ENCODE measurements at regions not wholly inside any gene's neighbourhood (a gene's known extent, or its start where the extent isn't known, plus 50 kb on each side); places are given as distances from the start of the nearest gene placed in this dataset.

GRCh38 chr16:51888016-51888415 lies 658.9 kb downstream of the TOX3 start:
- intact Hi-C loops (cut with DNase I) = no loop called here
- DNase-seq (ENCODE audit: low spot score) = no peak

- DNase-seq (ENCODE audit: low spot score) = no peak
- intact Hi-C loops (cut with DNase I) = no loop called here
Observed at GRCh38 chr16:51886456-51886855, 660.5 kb downstream of the TOX3 start.

DNA sequence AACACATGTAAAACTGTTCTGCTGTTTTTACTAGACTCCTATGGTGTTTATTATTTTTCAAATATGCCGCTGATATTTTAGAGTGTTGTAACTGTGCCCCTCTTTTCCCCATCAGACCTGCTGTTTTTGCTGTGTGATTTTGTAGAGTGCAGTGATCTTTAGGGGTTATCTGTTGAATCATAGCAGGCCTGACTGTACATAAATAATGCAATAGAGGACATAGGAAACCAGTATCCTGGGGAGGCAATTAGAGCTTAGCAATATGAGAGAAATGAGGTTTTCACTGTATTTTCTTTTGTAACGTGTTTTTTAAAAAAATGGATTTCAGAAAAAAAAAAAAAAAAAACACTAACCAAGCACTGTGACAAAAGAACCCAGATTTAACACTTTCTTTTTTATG lies 662.2 kb downstream of the TOX3 start:
- no peak for DNase-seq (ENCODE audit: low spot score)
- intact Hi-C loops (cut with DNase I) = no loop called here

DNA sequence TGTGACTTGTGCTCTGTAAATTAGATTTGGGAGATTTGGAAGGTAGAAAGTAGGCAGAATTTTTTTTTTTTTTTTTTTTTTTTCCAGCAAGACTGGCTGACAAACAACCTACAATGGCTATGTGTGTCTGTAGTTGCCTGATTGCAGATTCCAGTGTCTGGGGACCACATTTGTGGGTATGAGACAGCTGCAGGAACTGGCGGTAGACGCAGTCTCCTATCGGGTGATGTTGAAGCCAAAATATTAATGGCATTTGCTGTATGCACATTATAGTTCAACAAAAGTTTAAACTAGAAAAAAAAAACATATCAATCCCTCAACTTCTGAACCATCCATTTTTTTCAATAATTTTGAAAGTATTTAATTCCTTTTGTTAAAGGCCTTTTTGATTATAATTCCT lies 665.2 kb downstream of the TOX3 start:
- intact Hi-C loops (cut with DNase I) = no loop called here
- DNase-seq (ENCODE audit: low spot score) = no peak

DNA sequence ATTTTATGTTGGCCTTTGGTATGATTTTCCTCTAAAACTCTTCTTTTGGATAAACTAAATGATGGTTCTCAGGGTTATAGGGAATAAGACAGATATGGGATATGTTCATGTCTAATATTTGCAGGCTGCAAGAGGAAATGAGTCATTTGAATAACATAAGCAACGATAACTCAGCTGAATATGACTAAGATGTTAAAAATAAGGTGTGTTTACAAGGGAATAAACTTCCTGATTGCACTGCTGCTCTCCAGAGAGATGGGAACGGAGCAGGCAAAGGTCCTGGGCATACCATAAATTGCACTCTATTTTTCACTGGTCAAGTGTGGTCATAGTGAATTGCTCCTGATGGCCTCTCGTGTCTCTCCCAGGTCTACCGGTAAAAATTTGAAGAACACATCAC lies 666.2 kb downstream of the TOX3 start:
- intact Hi-C loops (cut with DNase I) = no loop called here
- DNase-seq (ENCODE audit: low spot score) = no peak

- DNase-seq (ENCODE audit: low spot score) = no peak
- intact Hi-C loops (cut with DNase I) = no loop called here
Observed at GRCh38 chr16:51877686-51878085, 669.3 kb downstream of the TOX3 start.

- no peak for DNase-seq (ENCODE audit: low spot score)
- intact Hi-C loops (cut with DNase I) = no loop called here
Observed at GRCh38 chr16:51876934-51877333, 670.0 kb downstream of the TOX3 start.

GRCh38 chr16:51876601-51876875 lies 670.4 kb downstream of the TOX3 start:
- DNase-seq (ENCODE audit: low spot score) = no peak
- intact Hi-C loops (cut with DNase I) = no loop called here

- intact Hi-C loops (cut with DNase I) = no loop called here
- no peak for DNase-seq (ENCODE audit: low spot score)
Observed at GRCh38 chr16:51875834-51876600, 670.9 kb downstream of the TOX3 start.

- DNase-seq (ENCODE audit: low spot score) = no peak
- intact Hi-C loops (cut with DNase I) = no loop called here
Observed at GRCh38 chr16:51872524-51872923, 674.4 kb downstream of the TOX3 start.

DNA sequence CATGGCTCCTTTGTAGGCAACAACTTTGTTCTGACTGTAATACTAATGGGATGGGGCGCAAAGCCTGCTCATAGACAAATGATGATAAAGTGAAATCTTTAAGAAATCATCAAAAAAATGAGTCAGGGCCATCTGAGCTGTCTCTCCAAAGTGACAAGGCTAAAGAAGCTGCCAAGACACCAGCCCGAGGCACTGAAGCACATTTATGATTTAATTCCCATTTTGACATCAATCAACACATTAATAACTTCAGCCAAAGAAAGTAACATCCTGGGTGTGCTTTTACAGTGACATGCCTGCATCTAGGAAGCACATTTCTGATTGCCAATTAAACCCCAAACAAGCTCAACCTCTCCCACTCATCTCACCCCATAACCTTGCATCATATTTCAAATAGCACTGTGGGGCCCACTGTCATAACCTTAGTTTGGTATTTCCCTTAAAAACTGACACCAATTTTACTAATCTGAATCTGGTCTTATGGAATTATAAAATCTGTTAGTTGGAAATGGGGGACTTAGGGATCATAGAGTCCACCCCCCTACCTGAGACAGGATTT lies 676.6 kb downstream of the TOX3 start:
- intact Hi-C loops (cut with DNase I) = no loop called here
- no peak for DNase-seq (ENCODE audit: low spot score)

DNA sequence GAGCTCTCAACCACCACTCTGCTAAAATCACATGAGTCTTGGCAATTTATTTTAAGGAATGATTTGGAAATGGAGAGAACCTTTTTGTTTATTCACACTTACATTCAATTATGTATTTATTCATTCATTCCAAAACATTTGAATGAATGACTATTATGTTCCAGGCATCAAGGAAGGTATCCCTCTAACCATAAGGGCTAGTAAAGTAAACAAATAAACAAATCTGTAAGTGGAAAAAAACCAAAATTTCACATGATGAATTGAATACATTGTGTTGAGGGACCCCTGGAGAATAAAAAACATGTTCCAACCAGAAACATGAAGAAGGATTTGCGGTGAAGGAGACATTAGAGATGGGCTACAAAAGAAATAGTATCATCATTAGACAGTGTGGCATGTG lies 677.8 kb downstream of the TOX3 start:
- intact Hi-C loops (cut with DNase I) = no loop called here
- no peak for DNase-seq (ENCODE audit: low spot score)

- intact Hi-C loops (cut with DNase I) = no loop called here
- DNase-seq (ENCODE audit: low spot score) = no peak
Observed at GRCh38 chr16:51868631-51869030, 678.3 kb downstream of the TOX3 start.

DNA sequence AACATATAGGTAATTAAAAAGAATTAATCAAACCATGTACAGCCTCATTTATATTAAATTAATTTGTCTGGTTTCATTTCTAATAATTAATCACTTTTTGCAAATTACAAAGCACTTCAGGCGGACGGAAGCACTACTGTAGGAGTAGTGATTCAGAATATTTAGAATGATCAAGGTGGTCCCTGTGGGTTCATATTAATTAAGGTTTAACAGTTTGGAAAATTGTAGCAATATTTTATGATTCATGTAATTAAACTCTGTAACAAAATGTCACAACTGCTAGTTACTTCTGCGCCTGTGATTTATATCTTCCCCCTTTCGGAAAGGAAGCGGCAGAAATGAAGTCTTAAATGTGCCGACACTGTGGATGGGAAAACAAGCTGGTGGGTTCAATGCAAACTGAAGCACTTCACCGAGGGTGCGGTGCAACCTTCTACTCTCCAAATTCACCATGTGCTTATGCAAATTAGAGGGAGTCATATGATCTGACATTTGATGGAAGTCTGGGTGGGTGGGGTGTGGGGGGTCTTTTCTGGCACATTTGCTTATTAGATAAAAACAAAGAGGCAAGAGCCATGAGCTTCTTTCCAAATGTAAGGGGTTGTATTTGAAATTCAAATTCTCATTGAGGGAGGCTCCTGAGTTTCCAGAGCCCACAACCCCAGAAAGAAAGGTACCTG lies 679.4 kb downstream of the TOX3 start:
- DNase-seq (ENCODE audit: low spot score) = no peak
- intact Hi-C loops (cut with DNase I) = no loop called here

DNA sequence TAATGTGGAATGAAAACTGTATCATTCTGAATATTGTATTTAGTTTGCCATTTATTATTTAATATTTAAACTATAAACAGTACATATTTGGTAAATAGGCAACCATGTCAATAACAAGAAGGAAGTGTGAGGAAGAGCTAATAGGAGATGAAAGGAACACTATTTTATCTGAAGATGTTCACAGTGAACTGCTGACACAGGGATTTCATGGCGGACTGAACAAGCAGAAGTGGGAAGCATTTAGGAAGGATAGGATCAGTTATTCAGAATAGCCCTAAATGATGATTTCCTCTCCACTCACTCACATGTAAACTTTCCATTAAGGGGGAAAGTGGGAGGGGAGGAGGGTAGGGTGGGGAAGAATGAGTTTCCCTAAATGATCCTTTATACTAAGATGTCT lies 682.4 kb downstream of the TOX3 start:
- DNase-seq (ENCODE audit: low spot score) = no peak
- intact Hi-C loops (cut with DNase I) = no loop called here

DNA sequence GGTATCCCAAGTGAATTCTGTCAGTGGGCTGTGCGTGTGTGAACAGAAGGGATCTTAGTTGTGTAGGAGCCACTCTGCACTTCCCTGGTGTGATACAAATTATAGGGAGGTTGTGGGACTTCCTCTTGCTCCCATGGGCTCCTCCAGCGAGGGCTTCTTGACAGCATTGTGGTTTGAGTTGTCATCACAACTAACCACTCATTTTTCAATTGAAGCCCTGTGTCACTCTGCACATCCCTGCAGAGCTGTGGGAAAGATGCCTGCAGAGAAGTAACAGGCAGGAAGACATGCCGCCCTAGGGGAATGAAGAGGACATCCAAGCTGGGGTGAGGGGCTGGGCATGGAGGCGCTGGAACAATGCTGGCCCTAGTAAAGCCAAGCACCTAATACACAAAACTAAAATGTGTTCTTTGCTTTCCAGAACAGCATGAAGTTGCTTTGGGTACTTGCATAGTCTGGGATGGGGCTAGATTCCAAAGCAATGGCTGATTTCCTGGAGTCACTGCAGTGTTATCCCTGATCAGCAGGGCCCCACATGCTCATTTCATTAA lies 692.5 kb downstream of the TOX3 start:
- intact Hi-C loops (cut with DNase I) = no loop called here
- DNase-seq (ENCODE audit: low spot score) = no peak

DNA sequence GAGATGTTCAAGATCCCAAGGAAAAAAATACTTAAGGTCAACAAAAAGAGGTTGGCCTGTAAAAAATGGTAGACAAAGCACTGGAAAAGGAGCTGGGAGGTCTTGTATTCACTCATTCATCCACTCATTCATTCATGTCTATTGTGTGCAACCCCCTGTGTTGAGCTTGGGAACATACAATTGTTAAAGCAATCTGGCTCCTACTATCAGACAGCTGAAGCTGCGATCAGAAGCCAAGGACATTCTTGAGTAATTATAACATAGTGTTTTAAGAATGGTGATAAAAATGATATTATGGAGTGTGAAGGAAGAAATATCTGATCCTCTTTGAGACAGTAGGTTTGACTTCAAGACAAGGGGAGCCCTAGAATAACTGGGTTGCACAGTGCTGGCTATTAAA lies 693.4 kb downstream of the TOX3 start:
- no peak for DNase-seq (ENCODE audit: low spot score)
- intact Hi-C loops (cut with DNase I) = no loop called here

- intact Hi-C loops (cut with DNase I) = no loop called here
- DNase-seq (ENCODE audit: low spot score) = no peak
Observed at GRCh38 chr16:51852892-51853291, 694.1 kb downstream of the TOX3 start.

DNA sequence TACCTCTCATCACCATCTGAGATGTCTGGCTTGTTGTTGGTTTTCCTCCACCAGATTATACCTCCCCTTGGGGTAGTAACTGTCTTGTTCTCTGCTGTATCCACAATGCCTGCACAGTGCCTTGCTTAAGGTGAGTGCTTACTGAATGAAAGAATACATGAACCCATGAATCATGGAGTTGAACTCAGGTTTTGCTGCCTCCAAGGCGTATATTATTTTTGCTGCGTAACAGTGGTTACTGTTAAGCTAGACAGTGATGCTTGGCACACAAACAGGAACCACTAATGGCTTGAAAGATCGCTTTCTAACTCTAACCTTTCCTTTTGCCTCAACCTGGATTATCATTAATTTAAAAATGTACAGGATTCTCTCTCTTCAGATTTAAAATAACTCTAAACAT lies 695.8 kb downstream of the TOX3 start:
- DNase-seq (ENCODE audit: low spot score) = no peak
- intact Hi-C loops (cut with DNase I) = no loop called here

DNA sequence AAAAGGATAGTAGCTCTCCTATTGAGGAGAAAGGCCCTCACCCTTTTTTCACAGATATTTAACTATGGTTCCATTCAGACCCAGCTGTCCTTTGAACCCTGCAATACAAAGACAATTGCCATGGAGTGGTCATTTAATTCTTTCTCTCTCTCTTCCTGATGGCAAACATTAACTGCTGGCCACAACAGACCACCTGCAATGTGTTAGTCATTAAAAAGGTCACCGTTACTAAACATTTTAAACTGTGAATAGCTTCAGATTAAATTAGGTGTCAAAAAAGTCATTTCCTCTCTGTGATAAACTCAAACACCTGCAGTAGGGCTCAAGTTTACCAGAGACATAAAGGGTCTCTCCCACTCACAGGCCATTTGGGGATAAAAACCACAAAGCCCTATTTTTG lies 697.2 kb downstream of the TOX3 start:
- no peak for DNase-seq (ENCODE audit: low spot score)
- intact Hi-C loops (cut with DNase I) = no loop called here
